NCI-H510A treated with DMSO at 0.1 percent for 48 hours (cell line): ENCODE measurements at regions not wholly inside any gene's neighbourhood (a gene's known extent, or its start where the extent isn't known, plus 50 kb on each side); places are given as distances from the start of the nearest gene placed in this dataset.

Experiments
- DNase-seq: peaks from one replicate; lab custom pipeline; 2025; lab: John Stamatoyannopoulos, UW

GRCh38 chr1:239882967-239883366 lies 208.7 kb upstream of the FMN2 start:
- no peak for DNase-seq

- DNase-seq, result no peak
These were observed 206.9 kb upstream of the FMN2 start for GRCh38 chr1:239884796-239885195.

- no peak for DNase-seq
These were observed 205.4 kb upstream of the FMN2 start for GRCh38 chr1:239886266-239886665.

DNA sequence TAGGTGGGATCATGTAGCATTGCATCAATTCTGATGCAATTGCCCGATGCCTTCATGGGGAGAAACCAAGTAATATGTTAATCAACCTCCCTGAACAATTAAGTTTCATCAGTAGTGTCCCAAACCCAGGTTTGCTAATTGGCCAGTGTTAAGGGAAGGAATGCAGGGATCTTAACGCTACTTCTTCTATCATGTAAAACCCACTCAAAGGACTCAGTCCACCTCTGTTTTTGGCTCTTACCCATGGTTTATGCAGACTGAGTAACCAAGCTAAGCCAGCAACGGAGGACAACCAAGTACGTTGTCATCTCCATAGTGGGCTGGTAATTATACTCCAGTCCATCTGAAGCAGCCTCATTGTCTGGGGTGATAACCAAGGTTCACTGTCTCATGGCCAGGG lies 203.0 kb upstream of the FMN2 start:
- no peak for DNase-seq

GRCh38 chr1:239891621-239892358 lies 199.9 kb upstream of the FMN2 start:
- DNase-seq, result no peak

- DNase-seq, result no peak
These were observed 199.1 kb upstream of the FMN2 start for GRCh38 chr1:239892602-239893001.

GRCh38 chr1:239893127-239893731 lies 198.5 kb upstream of the FMN2 start:
- DNase-seq, result no peak

DNA sequence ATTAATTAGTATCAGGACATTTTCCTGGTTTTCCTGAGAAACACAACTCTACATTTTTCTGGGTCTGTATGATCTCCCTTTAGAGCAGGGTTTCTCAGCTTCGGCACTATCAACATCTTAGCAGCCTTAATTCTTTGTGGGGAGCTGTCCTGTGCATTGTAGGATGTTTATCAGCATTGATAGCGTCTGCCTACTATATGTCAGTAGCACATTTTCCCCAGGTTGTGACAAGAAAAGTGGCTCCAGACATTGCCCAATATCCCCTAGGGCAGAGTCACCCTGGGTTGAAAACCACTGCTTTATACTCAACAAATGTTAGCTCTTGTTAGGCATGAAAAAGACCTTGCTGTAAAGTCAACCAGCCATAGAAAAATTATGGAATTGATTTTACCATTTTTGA lies 195.1 kb upstream of the FMN2 start:
- no peak for DNase-seq

DNA sequence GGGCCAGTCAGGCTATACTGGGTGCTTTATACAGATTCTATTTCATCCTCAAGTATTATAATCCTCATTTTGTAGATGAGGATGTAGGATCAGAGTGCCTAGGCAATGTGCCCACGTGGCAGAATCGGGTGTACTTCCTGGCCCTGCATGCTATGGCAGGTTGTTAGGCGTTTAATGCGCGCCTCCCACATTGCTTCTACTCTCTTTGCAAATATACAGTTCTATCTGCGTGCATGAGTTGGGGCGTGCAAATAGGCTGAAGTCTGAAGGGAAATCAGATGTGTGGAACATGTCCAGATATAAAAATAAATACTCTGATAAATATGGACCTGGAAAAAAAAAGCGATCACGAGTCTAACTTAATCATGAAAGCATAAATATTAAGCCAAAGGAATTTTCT lies 194.7 kb upstream of the FMN2 start:
- DNase-seq, result no peak

- DNase-seq, result no peak
These were observed 194.2 kb upstream of the FMN2 start for GRCh38 chr1:239897458-239897857.

DNA sequence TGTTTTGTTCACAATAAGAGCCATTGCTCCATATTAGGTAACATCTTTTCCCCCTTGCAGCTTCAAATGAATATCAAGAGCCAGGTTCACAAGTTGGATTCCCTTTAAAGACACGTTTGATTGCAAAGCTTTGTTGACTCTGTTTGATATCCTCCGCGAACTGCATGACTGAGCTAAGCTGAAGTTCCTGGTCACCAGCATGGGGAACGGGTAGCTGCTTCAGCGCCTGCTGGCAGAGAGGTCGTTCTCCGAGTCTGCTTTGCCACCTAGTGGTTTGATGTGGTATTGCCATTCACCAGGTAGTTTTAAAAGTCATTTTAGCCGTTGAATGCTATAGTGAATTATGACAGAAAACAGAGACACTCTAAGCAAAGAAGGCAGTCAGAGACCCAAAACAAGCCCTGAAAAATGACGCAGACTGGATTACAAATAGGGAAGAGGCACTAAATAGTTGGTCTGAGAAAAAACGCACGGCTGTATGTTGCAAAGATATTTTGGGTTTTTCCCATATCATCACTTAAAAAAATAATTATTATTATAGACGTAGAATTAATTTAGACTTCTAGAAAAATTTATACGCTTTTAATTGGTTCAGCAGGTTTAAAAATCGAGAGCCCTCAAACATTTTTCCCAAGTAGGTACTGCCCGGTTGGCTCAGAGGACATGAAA lies 193.5 kb upstream of the FMN2 start:
- peak; percentile 81 for DNase-seq

GRCh38 chr1:239899747-239900146 lies 191.9 kb upstream of the FMN2 start:
- no peak for DNase-seq

GRCh38 chr1:239906394-239906793 lies 185.3 kb upstream of the FMN2 start:
- no peak for DNase-seq

- no peak for DNase-seq
These were observed 181.8 kb upstream of the FMN2 start for GRCh38 chr1:239909898-239910297.

- DNase-seq, result no peak
These were observed 179.2 kb upstream of the FMN2 start for GRCh38 chr1:239912471-239912870.

DNA sequence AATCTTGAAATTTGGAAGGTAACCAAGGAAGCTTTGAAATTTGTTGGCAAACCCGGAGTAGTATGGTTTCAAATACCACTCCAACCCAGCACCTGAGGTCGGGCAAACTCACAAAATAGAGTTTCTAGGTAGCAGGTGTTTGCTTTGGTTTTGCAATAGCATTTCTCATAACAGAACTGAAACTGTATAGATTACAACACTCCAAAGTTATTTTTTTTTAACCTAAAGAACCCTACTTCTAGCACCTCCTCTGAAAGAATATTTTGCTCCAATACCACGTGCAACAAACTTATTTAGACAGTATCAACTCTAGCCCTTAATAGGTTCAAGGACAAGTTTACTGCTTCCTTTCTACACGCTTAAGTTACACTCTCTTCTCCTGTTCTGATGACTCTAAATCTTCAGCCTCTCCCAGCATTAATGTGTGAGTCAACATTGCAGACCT lies 178.5 kb upstream of the FMN2 start:
- no peak for DNase-seq

DNA sequence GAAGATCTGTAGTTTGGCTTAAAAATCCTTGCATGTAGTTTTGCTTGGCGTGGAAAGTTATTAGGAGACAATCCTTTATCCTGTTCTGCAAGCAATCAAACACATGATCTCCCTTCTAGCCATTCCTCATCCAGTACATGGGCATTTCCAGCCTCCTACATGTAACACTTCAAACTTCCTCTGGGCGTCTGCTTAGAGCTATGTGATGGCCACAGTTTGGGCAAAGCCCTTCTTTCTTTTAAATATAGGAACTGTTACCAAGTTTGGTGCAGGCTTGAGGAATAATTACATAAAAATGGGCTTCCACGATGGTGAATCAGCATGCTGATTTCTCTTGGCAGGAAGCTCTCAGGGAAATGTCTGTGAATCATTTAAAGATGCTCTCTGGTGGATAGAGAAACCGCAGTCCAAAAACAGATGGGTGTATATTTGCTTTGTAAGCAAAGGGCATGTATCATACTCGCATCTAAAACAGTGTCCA lies 176.9 kb upstream of the FMN2 start:
- no peak for DNase-seq

DNA sequence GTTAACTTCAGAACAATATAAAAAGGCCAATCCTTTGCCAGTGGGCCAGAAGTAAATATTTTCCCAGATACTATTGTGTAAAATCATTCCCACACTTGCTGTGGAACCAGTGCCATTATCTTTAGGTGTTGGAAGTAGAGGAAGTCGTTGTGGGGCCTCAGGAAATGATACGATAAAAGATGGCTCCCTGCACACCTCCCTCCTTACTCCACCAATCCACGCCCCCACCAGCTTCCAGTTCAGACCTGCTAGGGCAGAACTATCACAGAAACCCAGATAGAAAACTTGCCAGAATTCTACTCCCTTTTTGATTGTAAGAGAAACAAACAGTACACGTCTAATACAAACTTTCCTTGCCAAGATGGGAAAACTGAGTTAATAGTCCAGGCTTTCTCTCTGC lies 173.0 kb upstream of the FMN2 start:
- DNase-seq, result no peak

DNA sequence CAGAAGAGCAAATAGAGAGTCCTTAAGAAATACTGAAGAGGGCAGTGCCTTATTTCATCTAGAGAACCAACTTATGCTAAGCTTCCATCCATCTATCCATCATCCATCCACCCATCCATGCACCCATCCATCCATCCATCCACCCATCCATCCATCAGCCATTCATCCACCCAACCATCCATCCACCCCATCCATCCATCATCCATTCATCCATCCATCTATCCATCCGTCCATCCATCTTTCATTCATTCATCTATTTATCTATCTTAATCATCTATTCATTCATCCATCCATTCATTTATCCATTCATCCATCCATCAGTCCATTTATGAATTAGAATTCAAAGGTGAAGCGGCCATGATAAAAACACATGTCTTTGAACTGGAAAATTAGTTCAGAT lies 171.5 kb upstream of the FMN2 start:
- DNase-seq, result no peak

- DNase-seq, result no peak
These were observed 168.7 kb upstream of the FMN2 start for GRCh38 chr1:239922778-239923522.

- no peak for DNase-seq
These were observed 166.8 kb upstream of the FMN2 start for GRCh38 chr1:239924741-239925350.

DNA sequence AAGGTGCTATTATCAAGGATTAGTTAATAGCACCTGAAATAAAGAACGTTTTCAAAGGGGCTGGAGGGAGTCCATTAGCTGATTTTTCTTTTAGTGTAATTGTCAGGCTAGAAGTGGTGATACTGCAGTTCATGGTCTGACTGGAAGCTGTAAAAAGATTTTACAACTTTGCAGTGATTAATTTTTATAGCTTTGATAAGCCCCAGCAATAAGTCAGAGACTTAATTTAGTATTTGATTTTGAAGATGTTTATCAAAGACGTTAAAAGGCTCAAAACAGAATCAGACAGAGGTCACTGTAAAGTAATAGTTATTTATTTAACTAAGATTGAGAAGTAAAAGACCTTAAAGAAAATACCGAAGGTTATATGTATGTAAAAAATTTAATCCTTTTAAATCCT lies 165.5 kb upstream of the FMN2 start:
- DNase-seq, result no peak
